HepG2 (cell line): ENCODE measurements at regions not wholly inside any gene's neighbourhood (a gene's known extent, or its start where the extent isn't known, plus 50 kb on each side); places are given as distances from the start of the nearest gene placed in this dataset.

Source experiments
- DRAP1 ChIP-seq: IDR thresholded peaks from 2 replicates; pipeline ENCODE4 v1.6.1; 2016; ENCODE audit warnings: missing genetic modification reagents, missing compliant biosample characterization
- FOXM1 ChIP-seq: sonication (generic); formaldehyde crosslinking; IDR thresholded peaks from 2 replicates; pipeline ENCODE4 v1.5.0; 2020; ENCODE audit warnings: missing genetic modification reagents
- HNF1B ChIP-seq: sonication (generic); formaldehyde crosslinking; IDR thresholded peaks from 2 replicates; pipeline ENCODE4 v1.5.1; 2020; ENCODE audit warnings: mild to moderate bottlenecking, moderate library complexity, missing genetic modification reagents
- MLLT10 ChIP-seq: sonication (generic); formaldehyde crosslinking; IDR thresholded peaks from 2 replicates; pipeline ENCODE4 v1.4.0; 2020; ENCODE audit warnings: missing genetic modification reagents
- NFAT5 ChIP-seq: sonication (generic); formaldehyde crosslinking; IDR thresholded peaks from 2 replicates; pipeline ENCODE4 v1.4.0; 2020; ENCODE audit warnings: missing genetic modification reagents
- RARG ChIP-seq: sonication (generic); formaldehyde crosslinking; IDR thresholded peaks from 2 replicates; pipeline ENCODE4 v1.4.0; 2020; ENCODE audit warnings: low read depth, mild to moderate bottlenecking, missing genetic modification reagents
- SNAPC5 ChIP-seq: sonication (generic); formaldehyde crosslinking; IDR thresholded peaks from 2 replicates; pipeline ENCODE4 v1.8.1; 2023; ENCODE audit warnings: mild to moderate bottlenecking, missing genetic modification reagents, borderline replicate concordance
- ZFP82 ChIP-seq: sonication (generic); formaldehyde crosslinking; IDR thresholded peaks from 2 replicates; pipeline ENCODE4 v1.5.1; 2020; ENCODE audit warnings: mild to moderate bottlenecking, missing genetic modification reagents, borderline replicate concordance
- ZNF33B ChIP-seq: sonication (generic); formaldehyde crosslinking; IDR thresholded peaks from 2 replicates; pipeline ENCODE4 v1.5.1; 2020; ENCODE audit warnings: mild to moderate bottlenecking, missing genetic modification reagents
- ZNF784 ChIP-seq: sonication (generic); formaldehyde crosslinking; IDR thresholded peaks from 2 replicates; pipeline ENCODE4 v1.5.1; 2020; ENCODE audit warnings: missing genetic modification reagents, mild to moderate bottlenecking, borderline replicate concordance
- ZNF816 ChIP-seq: sonication (generic); formaldehyde crosslinking; IDR thresholded peaks from 2 replicates; pipeline ENCODE4 v1.8.0; 2022; ENCODE audit warnings: missing genetic modification reagents, mild to moderate bottlenecking, borderline replicate concordance
- TF ChIP-seq, protein P1 (sequence below): sonication (generic); formaldehyde crosslinking; conservative IDR thresholded peaks from 2 replicates; pipeline ENCODE4 v1.5.0; 2020; ENCODE audit warnings: missing genetic modification reagents
- TF ChIP-seq, protein P2 (sequence below): sonication (generic); formaldehyde crosslinking; IDR thresholded peaks from 2 replicates; pipeline ENCODE4 v1.5.1; 2020; ENCODE audit warnings: missing genetic modification reagents, mild to moderate bottlenecking, borderline replicate concordance
- TF ChIP-seq, protein P3 (sequence below): sonication (generic); formaldehyde crosslinking; IDR thresholded peaks from 2 replicates; pipeline ENCODE4 v1.4.0; 2020; ENCODE audit warnings: mild to moderate bottlenecking, missing genetic modification reagents

DNA sequence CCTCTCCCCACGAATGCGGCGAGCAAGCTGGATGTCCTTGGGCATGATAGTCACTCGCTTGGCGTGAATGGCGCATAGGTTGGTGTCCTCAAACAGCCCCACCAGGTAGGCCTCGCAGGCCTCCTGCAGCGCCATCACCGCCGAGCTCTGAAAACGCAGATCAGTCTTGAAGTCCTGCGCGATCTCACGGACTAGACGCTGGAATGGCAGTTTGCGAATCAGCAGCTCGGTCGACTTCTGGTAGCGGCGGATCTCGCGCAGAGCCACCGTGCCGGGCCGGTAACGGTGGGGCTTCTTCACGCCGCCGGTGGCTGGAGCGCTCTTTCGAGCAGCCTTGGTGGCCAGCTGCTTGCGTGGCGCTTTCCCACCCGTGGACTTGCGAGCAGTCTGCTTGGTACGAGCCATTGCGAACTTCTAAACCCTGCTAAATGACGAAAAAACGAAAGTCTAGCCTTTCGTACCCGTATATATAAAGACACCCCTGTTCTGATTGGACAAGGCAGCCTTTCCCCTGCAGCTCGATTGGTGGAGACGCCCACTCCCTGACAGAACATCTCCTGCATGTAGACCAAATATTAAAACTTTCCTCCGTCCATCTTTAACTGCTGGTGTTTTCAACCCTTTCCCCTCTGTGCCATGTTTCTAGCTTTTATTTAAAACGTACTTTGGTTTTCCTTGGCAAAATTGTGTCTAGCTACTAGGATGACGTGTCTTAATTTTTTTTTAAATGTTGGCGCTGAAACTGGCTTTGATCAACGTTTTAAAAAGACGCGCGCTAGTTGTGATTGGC lies 109.8 kb downstream of the HFE start (continued):
- TF ChIP-seq, protein P1, sequence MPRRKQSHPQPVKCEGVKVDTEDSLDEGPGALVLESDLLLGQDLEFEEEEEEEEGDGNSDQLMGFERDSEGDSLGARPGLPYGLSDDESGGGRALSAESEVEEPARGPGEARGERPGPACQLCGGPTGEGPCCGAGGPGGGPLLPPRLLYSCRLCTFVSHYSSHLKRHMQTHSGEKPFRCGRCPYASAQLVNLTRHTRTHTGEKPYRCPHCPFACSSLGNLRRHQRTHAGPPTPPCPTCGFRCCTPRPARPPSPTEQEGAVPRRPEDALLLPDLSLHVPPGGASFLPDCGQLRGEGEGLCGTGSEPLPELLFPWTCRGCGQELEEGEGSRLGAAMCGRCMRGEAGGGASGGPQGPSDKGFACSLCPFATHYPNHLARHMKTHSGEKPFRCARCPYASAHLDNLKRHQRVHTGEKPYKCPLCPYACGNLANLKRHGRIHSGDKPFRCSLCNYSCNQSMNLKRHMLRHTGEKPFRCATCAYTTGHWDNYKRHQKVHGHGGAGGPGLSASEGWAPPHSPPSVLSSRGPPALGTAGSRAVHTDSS (CRISPR knock-in tag) = peak; percentile 57; the same call in 1 of the 2 replicates
- TF ChIP-seq ZNF784 (CRISPR knock-in tag) (peak; percentile 96), FOXM1 (CRISPR knock-in tag) (peak; percentile 36; the same call in 1 of the 2 replicates), NFAT5 (CRISPR knock-in tag) (peak; percentile 80), ZFP82 (no peak; the same call in 1 of the 2 replicates), ZNF33B (0 out of 2 replicates have a peak, but pooled peaks have one; percentile 84), SNAPC5 (CRISPR knock-in tag) (0 out of 2 replicates have a peak, but pooled peaks have one; percentile 87), RARG (CRISPR knock-in tag) (no peak), ZNF816 (0 out of 2 replicates have a peak, but pooled peaks have one; percentile 58), MLLT10 (peak; percentile 78; the same call in 1 of the 2 replicates), HNF1B (CRISPR knock-in tag) (peak; percentile 84), DRAP1 (CRISPR knock-in tag) (peak; percentile 99)
- TF ChIP-seq, protein P2, sequence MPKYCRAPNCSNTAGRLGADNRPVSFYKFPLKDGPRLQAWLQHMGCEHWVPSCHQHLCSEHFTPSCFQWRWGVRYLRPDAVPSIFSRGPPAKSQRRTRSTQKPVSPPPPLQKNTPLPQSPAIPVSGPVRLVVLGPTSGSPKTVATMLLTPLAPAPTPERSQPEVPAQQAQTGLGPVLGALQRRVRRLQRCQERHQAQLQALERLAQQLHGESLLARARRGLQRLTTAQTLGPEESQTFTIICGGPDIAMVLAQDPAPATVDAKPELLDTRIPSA (CRISPR knock-in tag) = 0 out of 2 replicates have a peak, but pooled peaks have one; percentile 92
- TF ChIP-seq, protein P3, sequence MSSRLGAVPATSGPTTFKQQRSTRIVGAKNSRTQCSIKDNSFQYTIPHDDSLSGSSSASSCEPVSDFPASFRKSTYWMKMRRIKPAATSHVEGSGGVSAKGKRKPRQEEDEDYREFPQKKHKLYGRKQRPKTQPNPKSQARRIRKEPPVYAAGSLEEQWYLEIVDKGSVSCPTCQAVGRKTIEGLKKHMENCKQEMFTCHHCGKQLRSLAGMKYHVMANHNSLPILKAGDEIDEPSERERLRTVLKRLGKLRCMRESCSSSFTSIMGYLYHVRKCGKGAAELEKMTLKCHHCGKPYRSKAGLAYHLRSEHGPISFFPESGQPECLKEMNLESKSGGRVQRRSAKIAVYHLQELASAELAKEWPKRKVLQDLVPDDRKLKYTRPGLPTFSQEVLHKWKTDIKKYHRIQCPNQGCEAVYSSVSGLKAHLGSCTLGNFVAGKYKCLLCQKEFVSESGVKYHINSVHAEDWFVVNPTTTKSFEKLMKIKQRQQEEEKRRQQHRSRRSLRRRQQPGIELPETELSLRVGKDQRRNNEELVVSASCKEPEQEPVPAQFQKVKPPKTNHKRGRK (CRISPR knock-in tag) = peak; percentile 72; the same call in 1 of the 2 replicates
